H1 (cell line): ENCODE measurements at regions not wholly inside any gene's neighbourhood (a gene's known extent, or its start where the extent isn't known, plus 50 kb on each side); places are given as distances from the start of the nearest gene placed in this dataset.

Source experiments
- CTCF ChIA-PET: fragments of 300-600 bp; sonication (Branson Sonifier 250); formaldehyde crosslinking; loops from one replicate; lab custom pipeline; 2021; ENCODE audit not compliant: partially characterized antibody; lab: Charles Lee
- POLR2A ChIA-PET: fragments of 300-600 bp; sonication (Branson Sonifier 250); formaldehyde crosslinking; loops from one replicate; lab custom pipeline; 2021; ENCODE audit warnings: inconsistent platforms; ENCODE audit not compliant: partially characterized antibody; lab: Charles Lee
- DNase-seq, 2 experiments: peaks; one replicate each; pipeline versions ENCODE4 v3.0.0 to v3.0.0-alpha.2; 2010 to 2022; ENCODE audit warnings: low spot score in 2 of 2, low read depth in 1 of 2, mixed read lengths in 1 of 2
- FAIRE-seq: peaks from 2 replicates; lab custom pipeline; 2011; peaks lifted over from hg19 to GRCh38; lab: Jason Lieb, UNC
- H2AFZ ChIP-seq: 2 replicates; pipeline ENCODE4 v1.8.1; 2012; ENCODE audit warnings: low read length, inconsistent platforms
- H2AK5ac ChIP-seq: 2 replicates; pipeline ENCODE4 v1.6.1; 2013; ENCODE audit warnings: low read depth, low read length
- H2BK120ac ChIP-seq: replicated peaks from 2 replicates; pipeline ENCODE3; 2013; ENCODE audit warnings: low read depth, low read length, inconsistent platforms
- H2BK12ac ChIP-seq: 2 replicates; pipeline ENCODE4 v1.6.1; 2013; ENCODE audit warnings: low read depth, low read length
- H2BK15ac ChIP-seq: 2 replicates; pipeline ENCODE4 v1.6.1; 2013; ENCODE audit warnings: low read length
- H2BK20ac ChIP-seq: 2 replicates; pipeline ENCODE4 v1.6.1; 2013; ENCODE audit warnings: low read length
- H2BK5ac ChIP-seq: 2 replicates; pipeline ENCODE4 v1.6.1; 2013; ENCODE audit warnings: low read depth, low read length
- H3K14ac ChIP-seq: 2 replicates; pipeline ENCODE4 v1.6.1; 2013; ENCODE audit warnings: inconsistent platforms; ENCODE audit not compliant: insufficient read length
- H3K18ac ChIP-seq: 2 replicates; pipeline ENCODE4 v1.6.1; 2013; ENCODE audit warnings: low read length; ENCODE audit errors: extremely low read depth
- H3K23ac ChIP-seq: 2 replicates; pipeline ENCODE4 v1.6.1; 2013; ENCODE audit warnings: inconsistent platforms; ENCODE audit not compliant: insufficient read length
- H3K23me2 ChIP-seq: 2 replicates; pipeline ENCODE4 v1.6.1; 2013; ENCODE audit warnings: low read depth, low read length
- H3K27ac ChIP-seq: 2 replicates; pipeline ENCODE4 v1.6.1; 2011; ENCODE audit warnings: low read depth, low read length, inconsistent platforms
- H3K27me3 ChIP-seq, 4 experiments: replicated peaks in 1 of 4; 1 replicate in 1 of 4; 2 replicates in 3 of 4; pipeline versions ENCODE4 v1.6.1 to v1.8.1; 2011 to 2013; ENCODE audit warnings: low read length in 3 of 4, mild to moderate bottlenecking in 3 of 4, inconsistent platforms in 2 of 4, mixed read lengths in 2 of 4, moderate library complexity in 1 of 4; ENCODE audit not compliant: control insufficient read depth in 3 of 4, insufficient read depth in 3 of 4; ENCODE audit errors: extremely low read depth in 1 of 4
- H3K36me3 ChIP-seq, 4 experiments: 2 replicates each; pipeline versions ENCODE4 v1.6.1 to v1.8.1; 2011 to 2013; ENCODE audit warnings: mild to moderate bottlenecking in 4 of 4, low read length in 3 of 4, moderate library complexity in 2 of 4, control low read depth in 1 of 4, inconsistent platforms in 1 of 4; ENCODE audit not compliant: insufficient read depth in 4 of 4, control insufficient read depth in 2 of 4
- H3K4ac ChIP-seq: replicated peaks from 2 replicates; pipeline ENCODE3; 2013; ENCODE audit warnings: low read length, low read depth, mixed read lengths, inconsistent platforms; ENCODE audit not compliant: insufficient read length
- H3K4me1 ChIP-seq, 4 experiments: replicated peaks in 1 of 4; 1 replicate in 1 of 4; 2 replicates in 3 of 4; pipeline versions ENCODE4 v1.6.1 to v1.8.1; 2011 to 2013; ENCODE audit warnings: low read length in 3 of 4, inconsistent platforms in 2 of 4, mixed read lengths in 1 of 4; ENCODE audit not compliant: insufficient read depth in 4 of 4, control insufficient read depth in 3 of 4
- H3K4me2 ChIP-seq, 2 experiments: 2 replicates each; pipeline versions ENCODE4 v1.6.1 to v1.8.1; 2011 to 2013; ENCODE audit warnings: low read depth in 2 of 2, low read length in 2 of 2, control low read depth in 1 of 2, inconsistent platforms in 1 of 2, mild to moderate bottlenecking in 1 of 2; ENCODE audit not compliant: insufficient read depth in 1 of 2
- H3K4me3 ChIP-seq, 4 experiments: fragments of 200-600, 300-600 bp in 1 of 4; sonication (generic), shearing (Covaris generic), sonication (Bioruptor Twin) in 1 of 4; 2 replicates each; pipeline versions ENCODE4 v1.5.1 to v1.8.1; 2011 to 2016; ENCODE audit warnings: low read length in 4 of 4, low read depth in 3 of 4, control low read depth in 2 of 4, inconsistent platforms in 2 of 4, mild to moderate bottlenecking in 2 of 4, mixed read lengths in 1 of 4, moderate library complexity in 1 of 4; ENCODE audit not compliant: insufficient read depth in 2 of 4; ENCODE audit errors: extremely low read depth in 1 of 4
- H3K56ac ChIP-seq: replicated peaks from 2 replicates; pipeline ENCODE3; 2013; ENCODE audit warnings: low read depth, mild to moderate bottlenecking, mixed read lengths, low read length, inconsistent platforms; ENCODE audit not compliant: insufficient read length
- H3K79me1 ChIP-seq: 2 replicates; pipeline ENCODE4 v1.6.1; 2013; ENCODE audit warnings: low read depth, low read length, control low read depth
- H3K79me2 ChIP-seq, 2 experiments: 2 replicates each; pipeline versions ENCODE4 v1.6.1 to v1.8.1; 2012 to 2013; ENCODE audit warnings: low read length in 2 of 2, mild to moderate bottlenecking in 2 of 2, inconsistent platforms in 1 of 2; ENCODE audit not compliant: insufficient read depth in 2 of 2, control insufficient read depth in 1 of 2
- H3K9ac ChIP-seq, 4 experiments: replicated peaks in 1 of 4; 1 replicate in 1 of 4; 2 replicates in 3 of 4; pipeline versions ENCODE4 v1.6.1 to v1.8.1; 2011 to 2013; ENCODE audit warnings: low read depth in 3 of 4, low read length in 3 of 4, control low read depth in 2 of 4, mild to moderate bottlenecking in 2 of 4, moderate library complexity in 2 of 4, inconsistent platforms in 1 of 4; ENCODE audit errors: extremely low read depth in 1 of 4
- H3K9me3 ChIP-seq, 2 experiments: 2 replicates each; pipeline versions ENCODE4 v1.6.1 to v1.8.1; 2012 to 2013; ENCODE audit warnings: mild to moderate bottlenecking in 2 of 2, moderate library complexity in 2 of 2, control low read depth in 1 of 2, inconsistent platforms in 1 of 2, low read depth in 1 of 2, low read length in 1 of 2, mixed read lengths in 1 of 2; ENCODE audit not compliant: insufficient read depth in 2 of 2
- H4K20me1 ChIP-seq, 2 experiments: replicated peaks in 1 of 2; 2 replicates each; pipeline versions ENCODE3 to v1.8.1; 2011 to 2013; ENCODE audit warnings: inconsistent platforms in 2 of 2, low read length in 2 of 2, mild to moderate bottlenecking in 1 of 2; ENCODE audit not compliant: insufficient read depth in 2 of 2, control insufficient read depth in 1 of 2
- H4K5ac ChIP-seq: 2 replicates; pipeline ENCODE4 v1.6.1; 2013; ENCODE audit warnings: low read length, low read depth, mixed read lengths, inconsistent platforms; ENCODE audit not compliant: insufficient read length
- H4K8ac ChIP-seq: 2 replicates; pipeline ENCODE4 v1.8.0; 2013; ENCODE audit warnings: mild to moderate bottlenecking, moderate library complexity, low read length, inconsistent platforms; ENCODE audit not compliant: insufficient read depth; ENCODE audit errors: extremely low read depth
- H4K91ac ChIP-seq: replicated peaks from 2 replicates; pipeline ENCODE3; 2013; ENCODE audit warnings: low read length, mixed read lengths, inconsistent platforms; ENCODE audit not compliant: insufficient read length
- ATF3 ChIP-seq: IDR thresholded peaks from 2 replicates; pipeline ENCODE4 v1.6.1; 2011; ENCODE audit warnings: low read depth, mild to moderate bottlenecking, low read length; ENCODE audit not compliant: insufficient read depth
- BRCA1 ChIP-seq: IDR thresholded peaks from 2 replicates; pipeline ENCODE4 v1.6.1; 2012; ENCODE audit warnings: low read depth, low read length, improper control_type of control experiment
- GABPA ChIP-seq: IDR thresholded peaks from 2 replicates; pipeline ENCODE4 v1.6.1; 2011; ENCODE audit warnings: mild to moderate bottlenecking, low read length, moderate library complexity, borderline replicate concordance; ENCODE audit not compliant: insufficient read depth
- POLR2AphosphoS5 ChIP-seq: IDR thresholded peaks from 2 replicates; pipeline ENCODE4 v1.6.1; 2011; ENCODE audit warnings: low read depth, low read length
- SIN3A ChIP-seq, 2 experiments: IDR thresholded peaks in 1 of 2; conservative IDR thresholded peaks in 1 of 2; 2 replicates each; pipeline ENCODE4 v1.6.1; 2011 to 2012; ENCODE audit warnings: low read length in 2 of 2, improper control_type of control experiment in 1 of 2, low read depth in 1 of 2, mild to moderate bottlenecking in 1 of 2
- SP1 ChIP-seq: IDR thresholded peaks from 2 replicates; pipeline ENCODE4 v1.6.1; 2011; ENCODE audit warnings: low read depth, low read length
- SRF ChIP-seq: IDR thresholded peaks from 2 replicates; pipeline ENCODE4 v1.6.1; 2011; ENCODE audit warnings: mild to moderate bottlenecking, low read depth, low read length, moderate library complexity
- TEAD4 ChIP-seq: IDR thresholded peaks from 2 replicates; pipeline ENCODE4 v1.6.1; 2012; ENCODE audit warnings: low read depth, low read length, inconsistent platforms, mixed read lengths
- WGBS, 2 experiments: shearing (Covaris generic) in 1 of 2; methylation state at CpG; one replicate each; pipeline versions ENCODE4 v1.1.6 to v1.1.7; 2013 to 2015; ENCODE audit warnings: low lambda C conversion rate in 2 of 2, mixed read lengths in 2 of 2, inconsistent platforms in 1 of 2, low coverage in 1 of 2, missing lambda C conversion rate in 1 of 2; ENCODE audit not compliant: insufficient replicate concordance in 2 of 2, insufficient coverage in 1 of 2, insufficient read length in 1 of 2; ENCODE audit errors: extremely low coverage in 1 of 2, missing lambda C conversion rate in 1 of 2; 5-methylcytosine and 5-hydroxymethylcytosine counted together

DNA sequence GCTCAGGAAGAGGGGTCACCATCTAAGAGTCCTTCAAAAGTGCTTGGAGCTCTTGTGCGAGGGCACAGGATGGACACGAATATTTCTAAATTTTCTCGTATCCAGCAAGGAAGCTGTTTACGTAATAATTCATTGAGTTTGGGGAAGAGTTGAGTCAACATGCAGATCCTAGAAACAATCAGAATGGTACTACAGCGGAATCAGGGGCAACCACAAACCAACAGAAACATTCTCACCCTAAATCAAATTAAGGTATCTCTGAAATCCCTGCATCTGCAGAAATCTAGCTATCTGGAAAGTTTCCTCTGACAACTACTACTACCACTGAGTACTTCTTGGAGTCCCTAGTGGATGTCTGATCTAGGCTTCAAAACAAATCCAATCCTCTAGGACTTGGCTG is 352.4 kb downstream of the LTN1 start:
- Histone ChIP-seq H3K36me3 (no peaks in the 10 kb centered on the region), H3K56ac (no peak overlapping the region), H2BK20ac (no peak overlapping the region), H3K27me3 (0 out of 7 replicates have a peak, but pooled peaks cover 0 to 3% (median 0%) of the 10 kb centered on the region in 4 experiments), H3K9ac (no peak overlapping the region), H2AK5ac (no peak overlapping the region), H2AFZ (no peak overlapping the region), H3K18ac (no peak overlapping the region), H4K20me1 (no peaks in the 10 kb centered on the region), H2BK5ac (no peak overlapping the region), H4K91ac (no peak overlapping the region), H3K9me3 (no peaks in the 10 kb centered on the region), H3K4me2 (no peak overlapping the region), H3K23me2 (no peaks in the 10 kb centered on the region), H2BK12ac (no peak overlapping the region), H3K4ac (no peak overlapping the region), H2BK15ac (no peak overlapping the region), H4K5ac (no peak overlapping the region), H3K79me1 (no peaks in the 10 kb centered on the region), H3K27ac (no peak overlapping the region), H3K4me3 (no peak overlapping the region), H3K79me2 (no peaks in the 10 kb centered on the region), H2BK120ac (no peak overlapping the region), H3K23ac (no peak overlapping the region), H4K8ac (no peak overlapping the region), H3K4me1 (no peaks in the 10 kb centered on the region), H3K14ac (no peak overlapping the region)
- WGBS, 2 experiments = 66% methylated on average over 5 of the region's 5 CpGs; no CpG with 5 or more reads in 1 of the 2 experiments
- DNase-seq = no peak
- TF ChIP-seq POLR2AphosphoS5 (no peak), BRCA1 (no peak), GABPA (no peak), TEAD4 (no peak), ATF3 (no peak), SIN3A (conservative IDR thresholded peaks at IDR 0.05 in 1 of 2, IDR thresholded peaks at IDR 0.05 in 1 of 2; ENCODE audit: low read depth in 1 of 2, low read length in 2 of 2) (no peak), SP1 (no peak), SRF (no peak)
- ChIA-PET POLR2A (no interaction called here), CTCF (no interaction called here)
- FAIRE-seq = no peak
